HCT116 (cell line): ENCODE measurements at regions not wholly inside any gene's neighbourhood (a gene's known extent, or its start where the extent isn't known, plus 50 kb on each side); places are given as distances from the start of the nearest gene placed in this dataset.

Experiments
- ATF3 ChIP-seq: IDR thresholded peaks from 2 replicates; pipeline ENCODE4 v1.6.1; 2012
- CBX3 ChIP-seq: IDR thresholded peaks from 2 replicates; pipeline ENCODE4 v1.6.1; 2012; ENCODE audit warnings: low read depth
- SRF ChIP-seq: IDR thresholded peaks from 2 replicates; pipeline ENCODE4 v1.6.1; 2012; ENCODE audit warnings: low read depth

DNA sequence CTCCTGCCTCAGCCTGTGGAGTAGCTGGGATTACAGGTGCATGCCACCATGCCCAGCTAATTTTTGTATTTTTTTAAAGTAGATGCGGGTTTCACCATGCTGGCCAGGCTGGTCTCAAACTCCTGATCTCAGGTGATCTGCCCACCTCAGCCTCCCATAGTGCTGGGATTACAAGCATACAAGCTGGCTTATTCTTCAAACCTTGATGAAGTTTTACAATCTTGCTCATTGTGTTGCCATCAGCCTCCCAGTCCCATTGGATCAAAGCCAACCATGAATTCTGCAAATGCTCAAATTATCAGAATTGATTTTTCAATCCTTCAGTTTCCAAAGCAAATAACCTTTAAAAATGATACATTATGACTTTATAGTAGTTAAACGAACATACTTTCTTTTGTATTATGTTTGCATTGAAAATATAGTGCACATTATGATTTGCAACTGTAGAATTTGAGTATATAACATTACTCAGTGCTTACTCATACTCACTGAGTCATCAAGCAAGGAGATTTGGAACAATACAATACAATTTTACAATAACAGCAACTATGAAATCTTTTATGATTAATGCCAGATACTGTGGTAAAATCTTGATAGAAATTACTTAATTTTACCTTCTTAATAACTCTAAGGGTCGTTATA is 1491.9 kb upstream of the CELF4 start:
- no peak for TF ChIP-seq CBX3
- no peak for TF ChIP-seq ATF3
- TF ChIP-seq SRF = no peak
